ENCODE measurements at regions not wholly inside any gene's neighbourhood (a gene's known extent, or its start where the extent isn't known, plus 50 kb on each side); places are given as distances from the start of the nearest gene placed in this dataset.

DNA sequence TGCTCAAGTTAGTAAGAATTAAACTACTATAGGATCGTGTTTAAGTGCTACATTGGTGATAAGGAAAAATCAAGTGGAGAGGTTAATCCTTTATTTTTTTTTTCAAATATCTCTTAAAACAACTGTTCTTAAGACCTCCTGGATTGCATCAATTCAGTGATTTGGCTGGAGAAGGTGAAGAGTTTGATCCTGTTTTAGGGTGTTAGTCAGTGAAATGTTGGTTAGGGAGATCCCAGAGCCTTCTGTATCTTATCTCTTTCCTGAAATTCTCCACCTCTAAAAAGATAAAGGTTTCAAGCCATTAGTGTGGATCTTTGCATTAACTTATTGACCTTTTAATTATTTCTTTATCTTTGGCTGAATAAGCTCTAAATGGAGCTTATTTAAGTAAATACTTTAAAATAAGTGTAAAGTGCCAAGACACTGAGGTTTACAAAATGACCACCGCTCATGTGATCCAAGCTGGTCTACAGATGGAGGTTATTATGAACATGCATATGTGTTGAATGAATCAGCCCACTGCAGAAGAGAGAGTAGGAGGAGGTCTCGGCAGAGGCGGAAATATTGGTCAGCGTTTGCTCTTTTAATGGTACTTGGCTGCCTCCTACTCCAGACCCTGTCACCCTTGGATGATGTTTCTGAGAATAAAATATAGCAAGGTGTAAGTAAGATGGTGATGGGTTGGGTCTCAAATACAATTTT is 51.8 kb upstream of the BMPER start:
- H3K4me1 ChIP-seq (replicated peaks in 1 of 2; ENCODE audit: control insufficient read depth in 2 of 2, insufficient read depth in 2 of 2, low read length in 2 of 2), result no peaks in the 10 kb centered on the region
- H3K4me2 ChIP-seq (ENCODE audit: insufficient read depth, low read length), result no peak overlapping the region
- no peak overlapping the region for H3K4me3 ChIP-seq
- H3K27ac ChIP-seq (ENCODE audit: extremely low read depth, low read depth, low read length), result no peak overlapping the region
- no peaks in the 10 kb centered on the region for H3K36me3 ChIP-seq (ENCODE audit: control insufficient read depth, insufficient read depth, low read length)
- DNase-seq (ENCODE audit: extremely low read depth in 1 of 4, low spot score in 3 of 4), result no peak
- ChIA-PET CTCF (ENCODE audit: low intra/inter-chr PET ratio) (no interaction called here), POLR2A (interaction anchor here (1.0 kb wide), 1 partner anchor 667 kb away, joined by 3 read pairs; no protein-coding TSS in a partner anchor)
- no peak for ATAC-seq
- H3K9ac ChIP-seq (ENCODE audit: insufficient read depth in 1 of 2, low read depth in 2 of 2, low read length in 2 of 2), result no peak overlapping the region
- no TSS peak for BruUV-seq (replicated peaks)
- no peaks in the 10 kb centered on the region for H3K9me1 ChIP-seq (ENCODE audit: control insufficient read depth, insufficient read depth, low read length)
- H3K27me3 ChIP-seq (ENCODE audit: control insufficient read depth in 2 of 2, insufficient read depth in 2 of 2, low read length in 2 of 2), result no peaks in the 10 kb centered on the region
- in situ Hi-C loops (cut with MboI), result no loop called here
- no peaks in the 10 kb centered on the region for H3K9me3 ChIP-seq (replicated peaks; ENCODE audit: control insufficient read depth, insufficient read depth, low read depth, low read length)
- H3K79me2 ChIP-seq (ENCODE audit: control insufficient read depth, insufficient read depth, low read length), result no peaks in the 10 kb centered on the region
- FAIRE-seq, result no peak
- H4K20me1 ChIP-seq (replicated peaks; ENCODE audit: control insufficient read depth, insufficient read depth, low read length), result no peaks in the 10 kb centered on the region
- WGBS (ENCODE audit: insufficient coverage, low coverage, missing lambda C conversion rate), result 0% methylated on average over 5 of the region's 5 CpGs
- intact Hi-C loops (cut with micrococcal nuclease), result no loop called here
- no peak overlapping the region for H2AFZ ChIP-seq (ENCODE audit: low read depth, low read length)
- TF ChIP-seq FOXK1 (CRISPR knock-in tag; IDR thresholded peaks at IDR 0.05; ENCODE audit: borderline replicate concordance), result no peak
- TF ChIP-seq CC2D1A (IDR thresholded peaks at IDR 0.05), result no peak

DNA sequence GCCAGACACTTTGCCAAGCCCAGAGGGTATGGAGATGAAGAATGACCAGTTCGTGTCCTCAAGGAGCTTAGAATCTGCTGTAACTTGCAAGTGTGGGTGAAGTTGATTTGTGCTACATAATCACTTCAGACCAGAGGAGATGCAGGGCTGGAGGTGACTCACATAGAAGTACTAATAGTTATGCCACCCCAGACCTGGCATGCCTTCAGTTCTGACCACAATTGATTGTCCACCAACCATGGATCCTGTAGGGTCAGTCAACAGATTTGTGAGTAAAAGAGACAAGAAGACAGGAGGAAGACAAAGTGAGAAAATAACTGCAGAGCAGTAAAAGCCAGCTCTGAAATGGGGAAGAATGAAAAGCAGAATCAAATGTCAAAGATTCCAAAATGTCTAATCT is 51.2 kb upstream of the BMPER start:
- Histone ChIP-seq H3K36me3 (ENCODE audit: control insufficient read depth, insufficient read depth, low read length) (no peaks in the 10 kb centered on the region), H3K27ac (ENCODE audit: extremely low read depth, low read depth, low read length) (no peak overlapping the region), H3K9ac (ENCODE audit: insufficient read depth in 1 of 2, low read depth in 2 of 2, low read length in 2 of 2) (no peak overlapping the region), H3K4me3 (no peak overlapping the region), H3K9me3 (replicated peaks; ENCODE audit: control insufficient read depth, insufficient read depth, low read depth, low read length) (no peaks in the 10 kb centered on the region), H3K79me2 (ENCODE audit: control insufficient read depth, insufficient read depth, low read length) (no peaks in the 10 kb centered on the region), H4K20me1 (replicated peaks; ENCODE audit: control insufficient read depth, insufficient read depth, low read length) (no peaks in the 10 kb centered on the region), H3K4me1 (replicated peaks in 1 of 2; ENCODE audit: control insufficient read depth in 2 of 2, insufficient read depth in 2 of 2, low read length in 2 of 2) (no peaks in the 10 kb centered on the region), H3K4me2 (ENCODE audit: insufficient read depth, low read length) (no peak overlapping the region), H3K27me3 (ENCODE audit: control insufficient read depth in 2 of 2, insufficient read depth in 2 of 2, low read length in 2 of 2) (no peaks in the 10 kb centered on the region), H3K9me1 (ENCODE audit: control insufficient read depth, insufficient read depth, low read length) (no peaks in the 10 kb centered on the region), H2AFZ (ENCODE audit: low read depth, low read length) (no peak overlapping the region)
- WGBS (ENCODE audit: insufficient coverage, low coverage, missing lambda C conversion rate), result 0% methylated on average over 1 of the region's 1 CpG
- no peak for ATAC-seq
- CTCF ChIA-PET (ENCODE audit: low intra/inter-chr PET ratio), result no interaction called here
- no TSS peak for BruUV-seq (replicated peaks)
- FAIRE-seq, result no peak
- no peak for DNase-seq (ENCODE audit: extremely low read depth in 1 of 4, low spot score in 3 of 4)
- intact Hi-C loops (cut with micrococcal nuclease), result no loop called here
- POLR2A ChIA-PET, result interaction anchor here (1.0 kb wide), 1 partner anchor 668 kb away, joined by 3 read pairs; no protein-coding TSS in a partner anchor
- in situ Hi-C loops (cut with MboI), result no loop called here
- TF ChIP-seq, protein P1, sequence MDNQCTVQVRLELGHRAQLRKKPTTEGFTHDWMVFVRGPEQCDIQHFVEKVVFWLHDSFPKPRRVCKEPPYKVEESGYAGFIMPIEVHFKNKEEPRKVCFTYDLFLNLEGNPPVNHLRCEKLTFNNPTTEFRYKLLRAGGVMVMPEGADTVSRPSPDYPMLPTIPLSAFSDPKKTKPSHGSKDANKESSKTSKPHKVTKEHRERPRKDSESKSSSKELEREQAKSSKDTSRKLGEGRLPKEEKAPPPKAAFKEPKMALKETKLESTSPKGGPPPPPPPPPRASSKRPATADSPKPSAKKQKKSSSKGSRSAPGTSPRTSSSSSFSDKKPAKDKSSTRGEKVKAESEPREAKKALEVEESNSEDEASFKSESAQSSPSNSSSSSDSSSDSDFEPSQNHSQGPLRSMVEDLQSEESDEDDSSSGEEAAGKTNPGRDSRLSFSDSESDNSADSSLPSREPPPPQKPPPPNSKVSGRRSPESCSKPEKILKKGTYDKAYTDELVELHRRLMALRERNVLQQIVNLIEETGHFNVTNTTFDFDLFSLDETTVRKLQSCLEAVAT (IDR thresholded peaks at IDR 0.05), result no peak
- no peak for TF ChIP-seq MXI1 (IDR thresholded peaks at IDR 0.05; ENCODE audit: low read depth, low read length)
- no peak for TF ChIP-seq ZNF764 (CRISPR knock-in tag; IDR thresholded peaks at IDR 0.05; ENCODE audit: low read depth)
- TF ChIP-seq GATAD2B (IDR thresholded peaks at IDR 0.05; ENCODE audit: borderline replicate concordance), result no peak
- TF ChIP-seq ZBTB17 (CRISPR knock-in tag; IDR thresholded peaks at IDR 0.05), result no peak
- TF ChIP-seq IRF2 (CRISPR knock-in tag; IDR thresholded peaks at IDR 0.05), result no peak
- TF ChIP-seq NFYB (IDR thresholded peaks at IDR 0.05; ENCODE audit: extremely low read depth, insufficient read length), result no peak
- no peak for TF ChIP-seq ZNF507 (tag; conservative IDR thresholded peaks at IDR 0.05)
- TF ChIP-seq, protein P2, sequence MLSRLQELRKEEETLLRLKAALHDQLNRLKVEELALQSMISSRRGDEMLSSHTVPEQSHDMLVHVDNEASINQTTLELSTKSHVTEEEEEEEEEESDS (CRISPR knock-in tag; IDR thresholded peaks at IDR 0.05), result no peak
- TF ChIP-seq, protein P3, sequence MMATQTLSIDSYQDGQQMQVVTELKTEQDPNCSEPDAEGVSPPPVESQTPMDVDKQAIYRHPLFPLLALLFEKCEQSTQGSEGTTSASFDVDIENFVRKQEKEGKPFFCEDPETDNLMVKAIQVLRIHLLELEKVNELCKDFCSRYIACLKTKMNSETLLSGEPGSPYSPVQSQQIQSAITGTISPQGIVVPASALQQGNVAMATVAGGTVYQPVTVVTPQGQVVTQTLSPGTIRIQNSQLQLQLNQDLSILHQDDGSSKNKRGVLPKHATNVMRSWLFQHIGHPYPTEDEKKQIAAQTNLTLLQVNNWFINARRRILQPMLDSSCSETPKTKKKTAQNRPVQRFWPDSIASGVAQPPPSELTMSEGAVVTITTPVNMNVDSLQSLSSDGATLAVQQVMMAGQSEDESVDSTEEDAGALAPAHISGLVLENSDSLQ (IDR thresholded peaks at IDR 0.05), result no peak
- no peak for TF ChIP-seq TCF7 (IDR thresholded peaks at IDR 0.05; ENCODE audit: borderline replicate concordance)
- TF ChIP-seq ZNF175 (CRISPR knock-in tag; IDR thresholded peaks at IDR 0.05; ENCODE audit: low read depth), result no peak
- no peak for TF ChIP-seq CHD1 (IDR thresholded peaks at IDR 0.05; ENCODE audit: low read length)
- TF ChIP-seq POLR2A (conservative IDR thresholded peaks at IDR 0.05), result no peak
